ENCODE measurements at regions not wholly inside any gene's neighbourhood (a gene's known extent, or its start where the extent isn't known, plus 50 kb on each side); places are given as distances from the start of the nearest gene placed in this dataset.

DNA sequence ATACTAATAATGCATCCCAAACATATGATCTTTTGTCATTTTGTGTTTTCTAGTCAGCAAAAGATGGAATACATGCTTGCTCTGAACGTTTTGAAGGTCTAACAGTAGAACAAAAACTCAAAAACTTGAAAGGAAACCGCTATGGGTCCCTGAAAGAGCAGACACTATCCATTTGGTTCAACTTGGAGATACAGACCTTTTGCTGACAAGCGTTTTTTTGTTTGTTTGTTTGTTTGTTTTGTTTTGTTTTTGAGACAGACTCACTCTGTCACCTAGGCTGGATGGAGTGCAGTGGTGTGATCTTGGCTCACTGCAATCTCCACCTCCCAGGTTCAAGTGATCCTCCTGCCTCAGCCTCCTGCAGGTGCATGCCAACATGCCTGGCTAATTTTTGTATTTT is 644.3 kb upstream of the PTCHD4 start:
- TF ChIP-seq, protein P1, sequence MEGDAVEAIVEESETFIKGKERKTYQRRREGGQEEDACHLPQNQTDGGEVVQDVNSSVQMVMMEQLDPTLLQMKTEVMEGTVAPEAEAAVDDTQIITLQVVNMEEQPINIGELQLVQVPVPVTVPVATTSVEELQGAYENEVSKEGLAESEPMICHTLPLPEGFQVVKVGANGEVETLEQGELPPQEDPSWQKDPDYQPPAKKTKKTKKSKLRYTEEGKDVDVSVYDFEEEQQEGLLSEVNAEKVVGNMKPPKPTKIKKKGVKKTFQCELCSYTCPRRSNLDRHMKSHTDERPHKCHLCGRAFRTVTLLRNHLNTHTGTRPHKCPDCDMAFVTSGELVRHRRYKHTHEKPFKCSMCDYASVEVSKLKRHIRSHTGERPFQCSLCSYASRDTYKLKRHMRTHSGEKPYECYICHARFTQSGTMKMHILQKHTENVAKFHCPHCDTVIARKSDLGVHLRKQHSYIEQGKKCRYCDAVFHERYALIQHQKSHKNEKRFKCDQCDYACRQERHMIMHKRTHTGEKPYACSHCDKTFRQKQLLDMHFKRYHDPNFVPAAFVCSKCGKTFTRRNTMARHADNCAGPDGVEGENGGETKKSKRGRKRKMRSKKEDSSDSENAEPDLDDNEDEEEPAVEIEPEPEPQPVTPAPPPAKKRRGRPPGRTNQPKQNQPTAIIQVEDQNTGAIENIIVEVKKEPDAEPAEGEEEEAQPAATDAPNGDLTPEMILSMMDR (IDR thresholded peaks at IDR 0.05; ENCODE audit: low read length, missing control alignments), result no peak
- no peak overlapping the region for H3K4me3 ChIP-seq (replicated peaks; ENCODE audit: low read depth, low read length)
- no peak for DNase-seq (ENCODE audit: low read depth)

DNA sequence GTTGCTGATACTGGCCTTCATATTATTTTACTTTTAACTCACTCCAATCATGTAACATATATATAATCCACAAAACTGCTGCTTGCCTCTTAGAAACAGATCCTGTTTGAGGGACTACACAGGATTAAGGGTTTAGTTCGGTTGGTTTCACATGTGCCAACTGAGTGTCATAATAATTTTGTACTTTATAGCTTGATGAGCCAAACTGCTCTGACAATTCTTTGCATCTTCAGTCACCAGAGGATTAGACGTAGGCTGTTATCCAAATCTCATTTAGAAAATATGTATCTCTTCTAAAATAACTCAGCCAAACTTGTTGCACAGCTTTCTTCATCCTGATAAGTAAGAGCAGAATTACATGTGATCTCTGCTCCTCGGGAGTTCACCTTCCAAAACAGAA is 643.6 kb upstream of the PTCHD4 start:
- no peak overlapping the region for H3K4me3 ChIP-seq (replicated peaks; ENCODE audit: low read depth, low read length)

DNA sequence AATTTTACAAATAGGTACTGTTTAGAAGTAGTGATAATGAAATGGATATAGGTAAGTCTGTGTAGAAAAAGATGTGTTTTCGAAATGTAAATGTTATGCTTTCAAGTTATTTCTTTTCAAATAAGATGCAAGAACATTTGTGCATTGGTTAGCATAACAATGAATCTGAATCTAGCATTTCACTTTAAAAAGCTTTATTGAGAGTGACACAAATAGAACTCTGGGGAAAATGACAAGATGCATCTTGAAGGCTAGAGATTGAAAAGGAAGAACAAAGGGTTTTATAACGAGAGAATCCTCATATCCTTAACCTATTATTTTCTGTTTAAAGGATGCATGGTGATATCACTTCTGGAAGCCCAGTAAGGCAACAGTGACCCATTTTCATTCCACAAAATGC is 639.9 kb upstream of the PTCHD4 start:
- no peak for DNase-seq (ENCODE audit: low read depth)
- TF ChIP-seq, protein P1 (IDR thresholded peaks at IDR 0.05; ENCODE audit: low read length, missing control alignments), result no peak
- no peak overlapping the region for H3K4me3 ChIP-seq (replicated peaks; ENCODE audit: low read depth, low read length)

More for the DNA sequence above, 643.6 kb upstream of the PTCHD4 start:
- TF ChIP-seq, protein P1 (IDR thresholded peaks at IDR 0.05; ENCODE audit: low read length, missing control alignments), result no peak
- no peak for DNase-seq (ENCODE audit: low read depth)

DNA sequence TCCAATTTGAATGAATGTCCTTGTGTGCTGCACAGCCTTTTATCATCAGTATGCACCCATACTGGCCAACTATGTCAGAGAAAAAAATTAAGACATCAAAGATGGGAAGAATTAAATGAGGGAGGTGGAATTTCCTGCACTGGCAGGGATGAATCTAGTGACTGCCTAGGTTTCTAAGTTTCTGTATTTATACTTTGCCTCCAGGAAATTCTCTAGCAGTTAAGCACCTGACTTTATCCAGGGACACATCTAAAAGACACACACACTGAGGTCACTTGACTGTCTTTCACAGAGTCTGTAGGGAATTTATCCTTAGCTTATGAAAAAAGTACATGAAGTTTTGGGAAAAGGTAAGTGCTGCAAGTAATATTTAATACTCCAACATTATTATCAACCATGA is 636.5 kb upstream of the PTCHD4 start:
- no peak overlapping the region for H3K4me3 ChIP-seq (replicated peaks; ENCODE audit: low read depth, low read length)
- no peak for DNase-seq (ENCODE audit: low read depth)
- TF ChIP-seq, protein P1 (IDR thresholded peaks at IDR 0.05; ENCODE audit: low read length, missing control alignments), result no peak

DNA sequence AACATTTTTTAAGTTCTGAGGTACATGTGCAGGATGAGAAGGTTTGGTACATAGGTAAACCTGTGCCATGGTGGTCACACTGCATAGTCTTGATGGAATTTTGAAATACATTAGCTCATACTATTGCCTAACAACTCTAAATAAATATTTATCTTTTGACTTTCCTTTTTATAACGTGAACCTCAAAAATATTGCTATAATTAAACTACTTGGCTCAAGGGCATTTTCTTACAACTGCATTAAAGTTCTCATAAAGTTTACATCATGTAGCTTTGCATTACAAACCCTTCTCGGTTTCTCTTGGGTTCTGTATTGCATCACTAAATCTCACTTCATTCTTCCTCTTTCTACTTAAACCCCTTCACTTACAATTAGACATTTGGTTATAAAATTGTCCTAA is 636.0 kb upstream of the PTCHD4 start:
- peak; percentile 1 for DNase-seq (ENCODE audit: low read depth)
- no peak overlapping the region for H3K4me3 ChIP-seq (replicated peaks; ENCODE audit: low read depth, low read length)
- TF ChIP-seq, protein P1 (IDR thresholded peaks at IDR 0.05; ENCODE audit: low read length, missing control alignments), result no peak

DNA sequence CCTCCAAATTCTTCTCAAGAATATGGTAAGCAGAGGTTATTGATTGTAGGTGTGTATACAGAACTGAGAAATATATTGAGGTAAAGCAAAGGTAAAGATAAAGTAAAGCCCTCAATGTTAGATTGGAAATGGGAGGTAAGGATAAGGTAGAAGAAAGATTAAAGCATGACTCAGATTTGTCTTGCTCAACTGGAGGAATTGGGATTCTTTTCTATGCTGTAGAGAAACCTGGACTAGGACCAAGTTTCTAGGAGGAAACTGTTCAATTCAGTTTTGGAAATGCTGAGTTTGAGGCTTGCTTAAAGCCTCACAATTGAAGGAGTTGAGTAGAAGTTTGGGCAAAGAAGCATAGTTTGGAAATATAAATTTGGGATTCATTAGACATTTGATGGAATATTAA is 634.0 kb upstream of the PTCHD4 start:
- TF ChIP-seq, protein P1 (IDR thresholded peaks at IDR 0.05; ENCODE audit: low read length, missing control alignments), result no peak
- peak; percentile 55 for DNase-seq (ENCODE audit: low read depth)
- no peak overlapping the region for H3K4me3 ChIP-seq (replicated peaks; ENCODE audit: low read depth, low read length)

DNA sequence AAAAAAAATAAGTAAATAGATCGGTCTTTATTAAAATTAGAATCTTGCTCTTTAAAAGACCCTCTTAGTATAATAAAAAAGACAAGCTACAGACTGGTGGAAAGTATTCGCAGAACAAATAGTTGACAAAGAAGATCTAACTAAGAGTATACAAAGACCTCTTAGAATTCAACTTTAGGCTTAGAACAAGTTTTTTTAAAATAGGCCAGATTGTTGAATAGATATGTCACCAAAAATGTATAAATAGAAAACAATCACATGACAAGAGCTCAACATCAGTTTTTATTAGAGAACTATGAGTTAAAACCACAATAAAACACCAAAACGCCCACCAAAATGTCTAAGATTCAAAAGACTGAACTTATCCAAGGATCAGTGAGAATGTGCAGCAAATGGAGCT is 632.7 kb upstream of the PTCHD4 start:
- TF ChIP-seq, protein P1 (IDR thresholded peaks at IDR 0.05; ENCODE audit: low read length, missing control alignments), result no peak
- DNase-seq (ENCODE audit: low read depth), result no peak

More for the DNA sequence above, 632.7 kb upstream of the PTCHD4 start:
- H3K4me3 ChIP-seq (replicated peaks; ENCODE audit: low read depth, low read length), result no peak overlapping the region
